ENCODE measurements at regions not wholly inside any gene's neighbourhood (a gene's known extent, or its start where the extent isn't known, plus 50 kb on each side); places are given as distances from the start of the nearest gene placed in this dataset.

DNA sequence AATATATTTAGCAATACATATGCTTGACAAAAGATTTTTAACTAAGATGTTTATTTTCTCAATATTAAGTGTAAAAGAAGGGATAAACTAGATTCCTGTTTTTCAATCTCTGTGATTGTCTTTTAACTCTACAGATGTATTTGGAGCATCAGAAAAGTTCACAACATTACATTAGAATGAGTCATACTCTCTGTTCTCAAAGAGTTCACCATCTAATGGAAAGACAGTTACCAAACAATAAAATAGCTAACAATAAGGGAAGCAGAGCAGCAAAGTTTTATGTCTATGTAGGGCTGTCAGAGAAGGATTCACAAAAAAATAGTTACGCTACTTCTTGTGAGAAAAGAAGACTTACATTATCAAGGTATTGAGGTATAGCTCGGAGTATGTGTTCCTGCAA lies 109.2 kb upstream of the MAP2 start:
- Histone ChIP-seq H3K27ac (ENCODE audit: insufficient read depth in 1 of 2, low read depth in 1 of 2, low read length in 2 of 2, poor library complexity in 1 of 2, severe bottlenecking in 2 of 2) (no peak overlapping the region), H3K4me3 (ENCODE audit: control insufficient read depth in 1 of 7, extremely low read depth in 1 of 7, insufficient read depth in 4 of 7, low read depth in 2 of 7, low read length in 6 of 7) (no peak overlapping the region), H3K27me3 (replicated peaks in 2 of 5; ENCODE audit: control insufficient read depth in 4 of 5, insufficient read depth in 5 of 5, low read length in 4 of 5) (peaks cover 0 to 2% (median 0%) of the 10 kb centered on the region in 5 experiments), H3K9me3 (ENCODE audit: control extremely low read depth in 1 of 5, control insufficient read depth in 4 of 5, insufficient read depth in 2 of 5, low read depth in 1 of 5, low read length in 4 of 5) (no peaks in the 10 kb centered on the region), H3K36me3 (ENCODE audit: control insufficient read depth in 4 of 4, insufficient read depth in 4 of 4, low read length in 3 of 4) (no peaks in the 10 kb centered on the region), H3K4me1 (ENCODE audit: control extremely low read depth in 1 of 4, control insufficient read depth in 4 of 4, insufficient read depth in 4 of 4, low read length in 3 of 4) (no peaks in the 10 kb centered on the region)
- DNase-seq, result no peak
- POLR2A ChIA-PET, result no interaction called here
- WGBS (ENCODE audit: insufficient coverage), result 100% methylated on average over 1 of the region's 2 CpGs
- CTCF ChIA-PET, result no interaction called here

DNA sequence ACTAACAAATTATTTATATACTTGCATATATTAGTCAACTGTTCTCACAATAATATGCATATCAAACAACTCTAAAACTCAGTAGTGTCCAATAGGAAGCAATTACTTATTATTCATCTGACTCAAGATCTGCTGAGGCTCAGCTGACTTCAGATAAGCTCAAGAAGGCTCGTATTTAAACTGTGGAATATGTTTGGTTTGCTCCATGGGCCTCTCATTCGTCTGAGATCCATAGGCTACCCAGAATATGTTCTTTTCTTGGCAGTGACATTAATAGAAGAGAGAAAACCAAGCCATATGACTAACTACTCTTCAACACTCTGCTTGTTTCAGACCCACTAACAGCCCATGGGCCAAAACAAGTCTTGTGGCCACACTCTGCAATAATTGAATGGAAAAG lies 107.7 kb upstream of the MAP2 start:
- no CpG with 5 or more reads among the region's 2 CpGs for WGBS (ENCODE audit: insufficient coverage)
- no peaks in the 10 kb centered on the region for H3K9me3 ChIP-seq (ENCODE audit: control extremely low read depth in 1 of 5, control insufficient read depth in 4 of 5, insufficient read depth in 2 of 5, low read depth in 1 of 5, low read length in 4 of 5)
- ChIA-PET CTCF (no interaction called here), POLR2A (no interaction called here)
- peaks cover 0 to 2% (median 0%) of the 10 kb centered on the region in 5 experiments for H3K27me3 ChIP-seq (replicated peaks in 2 of 5; ENCODE audit: control insufficient read depth in 4 of 5, insufficient read depth in 5 of 5, low read length in 4 of 5)
- DNase-seq, result no peak
- no peak overlapping the region for H3K27ac ChIP-seq (ENCODE audit: insufficient read depth in 1 of 2, low read depth in 1 of 2, low read length in 2 of 2, poor library complexity in 1 of 2, severe bottlenecking in 2 of 2)
- no peaks in the 10 kb centered on the region for H3K4me1 ChIP-seq (ENCODE audit: control extremely low read depth in 1 of 4, control insufficient read depth in 4 of 4, insufficient read depth in 4 of 4, low read length in 3 of 4)
- no peaks in the 10 kb centered on the region for H3K36me3 ChIP-seq (ENCODE audit: control insufficient read depth in 4 of 4, insufficient read depth in 4 of 4, low read length in 3 of 4)
- H3K4me3 ChIP-seq (ENCODE audit: control insufficient read depth in 1 of 7, extremely low read depth in 1 of 7, insufficient read depth in 4 of 7, low read depth in 2 of 7, low read length in 6 of 7), result no peak overlapping the region

DNA sequence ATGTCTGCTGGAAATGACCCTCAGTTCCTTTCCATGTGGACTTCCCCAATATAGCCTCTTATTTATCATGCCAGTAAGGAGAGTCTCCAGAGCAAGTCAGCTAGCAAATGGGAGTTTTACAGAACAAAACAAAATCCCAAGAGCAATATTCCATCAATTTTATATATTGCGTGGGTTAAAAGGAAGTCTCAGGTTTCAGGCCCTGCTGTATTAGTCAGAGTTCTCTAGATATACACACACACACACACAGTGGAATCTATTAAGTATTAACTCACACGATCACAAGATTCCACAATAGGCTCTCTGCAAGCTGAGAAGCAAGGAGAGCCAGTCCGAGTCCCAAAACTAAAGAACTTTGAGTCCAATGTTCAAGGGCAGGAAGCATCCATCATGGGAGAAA lies 102.8 kb upstream of the MAP2 start:
- DNase-seq, result no peak
- Histone ChIP-seq H3K4me3 (ENCODE audit: control insufficient read depth in 1 of 7, extremely low read depth in 1 of 7, insufficient read depth in 4 of 7, low read depth in 2 of 7, low read length in 6 of 7) (no peak overlapping the region), H3K9me3 (ENCODE audit: control extremely low read depth in 1 of 5, control insufficient read depth in 4 of 5, insufficient read depth in 2 of 5, low read depth in 1 of 5, low read length in 4 of 5) (no peaks in the 10 kb centered on the region), H3K27ac (ENCODE audit: insufficient read depth in 1 of 2, low read depth in 1 of 2, low read length in 2 of 2, poor library complexity in 1 of 2, severe bottlenecking in 2 of 2) (no peak overlapping the region), H3K4me1 (ENCODE audit: control extremely low read depth in 1 of 4, control insufficient read depth in 4 of 4, insufficient read depth in 4 of 4, low read length in 3 of 4) (peaks cover 0 to 14% (median 3%) of the 10 kb centered on the region in 4 experiments), H3K36me3 (ENCODE audit: control insufficient read depth in 4 of 4, insufficient read depth in 4 of 4, low read length in 3 of 4) (no peaks in the 10 kb centered on the region), H3K27me3 (replicated peaks in 2 of 5; ENCODE audit: control insufficient read depth in 4 of 5, insufficient read depth in 5 of 5, low read length in 4 of 5) (peaks cover 0 to 2% (median 0%) of the 10 kb centered on the region in 5 experiments)
- 100% methylated on average over 1 of the region's 3 CpGs for WGBS (ENCODE audit: insufficient coverage)
- ChIA-PET CTCF (interaction anchor here (1.1 to 2.0 kb wide), 3 partner anchors 13 to 905 kb away, joined by 3 to 8 read pairs (median 3); no protein-coding TSS in a partner anchor), POLR2A (no interaction called here)

DNA sequence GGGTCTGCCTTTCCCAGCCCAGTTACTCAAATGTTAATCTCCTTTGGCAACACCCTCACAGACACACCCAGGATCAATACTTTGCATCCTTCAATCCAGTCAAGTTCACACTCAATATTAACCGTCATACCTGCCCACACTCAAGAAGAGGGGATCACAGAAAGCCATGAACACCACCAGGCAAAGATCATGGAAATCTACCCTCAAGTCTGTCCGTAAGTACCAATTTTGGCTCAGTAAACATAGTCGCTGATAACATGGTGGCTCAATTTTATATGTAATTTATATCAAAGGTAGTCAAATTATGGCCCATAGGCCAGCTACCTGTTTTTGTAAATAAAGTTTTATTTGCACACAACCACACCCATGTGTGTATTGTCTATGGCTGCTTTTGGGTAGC lies 102.3 kb upstream of the MAP2 start:
- no peaks in the 10 kb centered on the region for H3K36me3 ChIP-seq (ENCODE audit: control insufficient read depth in 4 of 4, insufficient read depth in 4 of 4, low read length in 3 of 4)
- no CpG with 5 or more reads among the region's 3 CpGs for WGBS (ENCODE audit: insufficient coverage)
- DNase-seq, result no peak
- CTCF ChIA-PET, result interaction anchor here (1.1 to 1.2 kb wide), 2 partner anchors 854 to 905 kb away, joined by 3 read pairs; no protein-coding TSS in a partner anchor
- peaks cover 0 to 14% (median 3%) of the 10 kb centered on the region in 4 experiments for H3K4me1 ChIP-seq (ENCODE audit: control extremely low read depth in 1 of 4, control insufficient read depth in 4 of 4, insufficient read depth in 4 of 4, low read length in 3 of 4)
- peaks cover 0 to 2% (median 0%) of the 10 kb centered on the region in 5 experiments for H3K27me3 ChIP-seq (replicated peaks in 2 of 5; ENCODE audit: control insufficient read depth in 4 of 5, insufficient read depth in 5 of 5, low read length in 4 of 5)
- POLR2A ChIA-PET, result no interaction called here
- no peak overlapping the region for H3K4me3 ChIP-seq (ENCODE audit: control insufficient read depth in 1 of 7, extremely low read depth in 1 of 7, insufficient read depth in 4 of 7, low read depth in 2 of 7, low read length in 6 of 7)
- no peak overlapping the region for H3K27ac ChIP-seq (ENCODE audit: insufficient read depth in 1 of 2, low read depth in 1 of 2, low read length in 2 of 2, poor library complexity in 1 of 2, severe bottlenecking in 2 of 2)
- no peaks in the 10 kb centered on the region for H3K9me3 ChIP-seq (ENCODE audit: control extremely low read depth in 1 of 5, control insufficient read depth in 4 of 5, insufficient read depth in 2 of 5, low read depth in 1 of 5, low read length in 4 of 5)

DNA sequence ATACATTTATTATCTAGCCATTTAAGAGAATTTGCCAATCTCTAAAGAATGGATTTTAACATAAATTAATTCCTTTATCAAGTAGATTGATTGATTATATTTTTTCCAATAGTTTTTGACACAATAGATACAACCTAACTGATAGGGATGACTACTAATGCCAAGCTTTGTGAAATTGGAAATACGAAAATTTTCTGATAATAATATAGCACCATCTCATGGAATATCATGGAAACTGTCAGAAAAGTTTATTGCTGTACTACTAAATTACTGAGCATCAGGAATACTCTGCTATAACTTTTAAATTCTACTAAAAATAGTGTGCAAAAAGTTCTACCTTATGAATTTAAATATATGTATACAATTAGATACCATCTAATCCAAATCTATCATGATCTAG lies 101.8 kb upstream of the MAP2 start:
- H3K4me3 ChIP-seq (ENCODE audit: control insufficient read depth in 1 of 7, extremely low read depth in 1 of 7, insufficient read depth in 4 of 7, low read depth in 2 of 7, low read length in 6 of 7), result no peak overlapping the region
- H3K27ac ChIP-seq (ENCODE audit: insufficient read depth in 1 of 2, low read depth in 1 of 2, low read length in 2 of 2, poor library complexity in 1 of 2, severe bottlenecking in 2 of 2), result no peak overlapping the region
- POLR2A ChIA-PET, result no interaction called here
- no CpG with 5 or more reads among the region's 1 CpG for WGBS (ENCODE audit: insufficient coverage)
- H3K27me3 ChIP-seq (replicated peaks in 2 of 5; ENCODE audit: control insufficient read depth in 4 of 5, insufficient read depth in 5 of 5, low read length in 4 of 5), result peaks cover 0 to 2% (median 0%) of the 10 kb centered on the region in 5 experiments
- H3K4me1 ChIP-seq (ENCODE audit: control extremely low read depth in 1 of 4, control insufficient read depth in 4 of 4, insufficient read depth in 4 of 4, low read length in 3 of 4), result peaks cover 0 to 14% (median 3%) of the 10 kb centered on the region in 4 experiments
- H3K9me3 ChIP-seq (ENCODE audit: control extremely low read depth in 1 of 5, control insufficient read depth in 4 of 5, insufficient read depth in 2 of 5, low read depth in 1 of 5, low read length in 4 of 5), result no peaks in the 10 kb centered on the region
- no peaks in the 10 kb centered on the region for H3K36me3 ChIP-seq (ENCODE audit: control insufficient read depth in 4 of 4, insufficient read depth in 4 of 4, low read length in 3 of 4)
- CTCF ChIA-PET, result interaction anchor here (1.5 kb wide), 1 partner anchor 13 kb away, joined by 3 read pairs; no protein-coding TSS in a partner anchor
- DNase-seq, result no peak

DNA sequence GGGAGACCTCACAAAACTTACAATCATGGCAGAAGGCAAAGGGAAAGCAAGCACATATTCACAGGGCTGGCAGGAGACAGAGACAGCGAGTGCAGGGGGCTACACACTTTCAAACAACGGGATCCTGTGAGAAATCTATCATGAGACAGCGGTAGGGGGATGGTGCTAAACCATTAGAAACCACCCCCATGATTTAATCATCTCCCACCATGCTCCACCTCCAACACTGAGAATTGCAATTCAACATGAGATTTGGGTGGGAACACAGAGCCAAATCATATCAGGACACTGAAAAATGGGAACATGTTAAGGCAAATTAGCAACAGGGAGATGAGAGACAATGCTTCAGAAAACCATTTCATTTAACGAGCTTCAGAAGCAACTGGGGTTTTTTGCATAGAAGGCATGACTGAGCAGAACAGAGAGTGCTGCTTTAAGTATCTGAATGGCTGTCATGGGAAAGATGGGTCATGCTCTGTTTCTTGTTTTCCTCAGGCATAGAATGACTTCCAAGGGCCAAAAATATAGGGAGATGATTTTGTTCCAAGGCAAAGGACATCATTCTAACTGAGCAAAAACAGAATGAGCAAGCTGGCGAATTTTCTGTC lies 100.8 kb upstream of the MAP2 start:
- Histone ChIP-seq H3K4me3 (ENCODE audit: control insufficient read depth in 1 of 7, extremely low read depth in 1 of 7, insufficient read depth in 4 of 7, low read depth in 2 of 7, low read length in 6 of 7) (no peak overlapping the region), H3K36me3 (ENCODE audit: control insufficient read depth in 4 of 4, insufficient read depth in 4 of 4, low read length in 3 of 4) (no peaks in the 10 kb centered on the region), H3K27me3 (replicated peaks in 2 of 5; ENCODE audit: control insufficient read depth in 4 of 5, insufficient read depth in 5 of 5, low read length in 4 of 5) (peaks cover 0 to 2% (median 0%) of the 10 kb centered on the region in 5 experiments), H3K27ac (ENCODE audit: insufficient read depth in 1 of 2, low read depth in 1 of 2, low read length in 2 of 2, poor library complexity in 1 of 2, severe bottlenecking in 2 of 2) (no peak overlapping the region), H3K4me1 (ENCODE audit: control extremely low read depth in 1 of 4, control insufficient read depth in 4 of 4, insufficient read depth in 4 of 4, low read length in 3 of 4) (peaks cover 0 to 14% (median 3%) of the 10 kb centered on the region in 4 experiments), H3K9me3 (ENCODE audit: control extremely low read depth in 1 of 5, control insufficient read depth in 4 of 5, insufficient read depth in 2 of 5, low read depth in 1 of 5, low read length in 4 of 5) (no peaks in the 10 kb centered on the region)
- WGBS (ENCODE audit: insufficient coverage), result 85% methylated on average over 5 of the region's 5 CpGs
- no peak for DNase-seq
- POLR2A ChIA-PET, result no interaction called here
- CTCF ChIA-PET, result interaction anchor here (1.5 kb wide), 1 partner anchor 12 kb away, joined by 3 read pairs; no protein-coding TSS in a partner anchor

DNA sequence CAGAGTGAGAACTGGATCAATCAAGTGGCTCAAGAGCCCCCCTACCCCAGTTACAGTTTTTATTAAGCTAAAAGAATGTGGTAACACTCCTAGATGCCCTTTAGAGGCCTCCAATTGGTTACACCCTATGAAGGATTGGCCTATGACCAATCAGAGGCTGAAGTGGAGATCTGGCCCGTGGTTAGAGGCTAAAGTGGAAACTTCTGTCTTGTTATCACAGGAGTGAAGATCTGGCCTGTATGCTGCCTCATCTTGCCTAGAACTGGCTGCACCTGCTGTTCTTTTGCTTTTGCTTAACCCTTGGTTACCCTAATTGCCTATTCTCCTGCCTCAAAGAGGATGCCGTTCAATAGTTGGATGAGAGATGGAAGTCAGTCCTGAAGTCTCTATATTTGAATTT lies 100.1 kb upstream of the MAP2 start:
- CTCF ChIA-PET, result interaction anchor here (1.0 to 1.5 kb wide), 3 partner anchors 10 to 12 kb away, joined by 3 to 7 read pairs (median 3); no protein-coding TSS in a partner anchor
- H3K27ac ChIP-seq (ENCODE audit: insufficient read depth in 1 of 2, low read depth in 1 of 2, low read length in 2 of 2, poor library complexity in 1 of 2, severe bottlenecking in 2 of 2), result no peak overlapping the region
- POLR2A ChIA-PET, result no interaction called here
- H3K4me3 ChIP-seq (ENCODE audit: control insufficient read depth in 1 of 7, extremely low read depth in 1 of 7, insufficient read depth in 4 of 7, low read depth in 2 of 7, low read length in 6 of 7), result no peak overlapping the region
- no peaks in the 10 kb centered on the region for H3K9me3 ChIP-seq (ENCODE audit: control extremely low read depth in 1 of 5, control insufficient read depth in 4 of 5, insufficient read depth in 2 of 5, low read depth in 1 of 5, low read length in 4 of 5)
- H3K36me3 ChIP-seq (ENCODE audit: control insufficient read depth in 4 of 4, insufficient read depth in 4 of 4, low read length in 3 of 4), result no peaks in the 10 kb centered on the region
- peaks cover 0 to 2% (median 0%) of the 10 kb centered on the region in 5 experiments for H3K27me3 ChIP-seq (replicated peaks in 2 of 5; ENCODE audit: control insufficient read depth in 4 of 5, insufficient read depth in 5 of 5, low read length in 4 of 5)
- WGBS (ENCODE audit: insufficient coverage), result 95% methylated on average over 2 of the region's 2 CpGs
- peaks cover 0 to 14% (median 3%) of the 10 kb centered on the region in 4 experiments for H3K4me1 ChIP-seq (ENCODE audit: control extremely low read depth in 1 of 4, control insufficient read depth in 4 of 4, insufficient read depth in 4 of 4, low read length in 3 of 4)
- DNase-seq, result peak in 2 of 3 donors; percentile 24 to 30

Measured in common myeloid progenitor, CD34-positive (primary cell).